HepG2 (cell line): ENCODE measurements at regions not wholly inside any gene's neighbourhood (a gene's known extent, or its start where the extent isn't known, plus 50 kb on each side); places are given as distances from the start of the nearest gene placed in this dataset.
"Not testable (repeated sequence)": the region's sequence is repeated elsewhere in the genome, so short reads cannot be mapped to it uniquely, and the experiment has no call there.

Source experiments
- ATAC-seq: fragments of 200-7000 bp; cut with Tn5 transposase; 3 replicates; pipeline ENCODE4 v1.9.1; 2020; ENCODE audit warnings: mild to moderate bottlenecking, moderate library complexity
- BruUV-seq: library from RNA; stranded (reverse); fragments of 400-500 nt; replicated peaks from 2 replicates; lab custom pipeline; 2021; lab: Mats Ljungman, UMichigan
- CTCF ChIA-PET: fragments of 300-600 bp; formaldehyde crosslinking; extraction: SDS; loops from one replicate; lab custom pipeline; 2021; ENCODE audit warnings: low total read pairs, inconsistent platforms, low intra/inter-chr PET ratio; lab: Yijun Ruan, JAX
- POLR2A ChIA-PET: fragments of 350-600 bp; sonication (Branson Sonifier 250); formaldehyde crosslinking; loops from one replicate; lab custom pipeline; 2020; ENCODE audit warnings: antibody characterized with exemption, inconsistent platforms; lab: Yijun Ruan, JAX
- DNase-seq: peaks from one replicate; pipeline ENCODE4 v3.0.0-alpha.2; 2015; ENCODE audit warnings: low spot score
- FAIRE-seq: peaks from 3 replicates; lab custom pipeline; 2011; peaks lifted over from hg19 to GRCh38; lab: Jason Lieb, UNC
- H2AFZ ChIP-seq: one replicate; pipeline ENCODE4 v1.6.1; 2011; ENCODE audit warnings: low read length, inconsistent platforms
- H3K27ac ChIP-seq: fragments of 300-600 bp; 3 replicates; pipeline ENCODE4 v1.8.0; 2011; ENCODE audit warnings: mixed run types, mild to moderate bottlenecking, mixed read lengths, low read length, inconsistent platforms; ENCODE audit not compliant: insufficient read depth; ENCODE audit errors: extremely low read length
- H3K27me3 ChIP-seq, 2 experiments: fragments of 200-600 bp in 1 of 2; 2 replicates in 1 of 2; 3 replicates in 1 of 2; pipeline versions ENCODE4 v1.6.0 to v1.8.0; 2011; ENCODE audit warnings: low read length in 2 of 2, mild to moderate bottlenecking in 2 of 2, moderate library complexity in 2 of 2, inconsistent platforms in 1 of 2; ENCODE audit not compliant: insufficient read depth in 2 of 2, control insufficient read depth in 1 of 2
- H3K36me3 ChIP-seq, 2 experiments: fragments of 200-600 bp in 1 of 2; replicated peaks in 1 of 2; 2 replicates in 1 of 2; 3 replicates in 1 of 2; pipeline versions ENCODE4 v1.5.1 to v1.8.0; 2011; ENCODE audit warnings: low read length in 2 of 2, inconsistent platforms in 1 of 2; ENCODE audit not compliant: insufficient read depth in 2 of 2, control insufficient read depth in 1 of 2
- H3K4me1 ChIP-seq: 2 replicates; pipeline ENCODE4 v1.5.1; 2012; ENCODE audit warnings: low read length, inconsistent platforms; ENCODE audit not compliant: insufficient read depth
- H3K4me2 ChIP-seq: 2 replicates; pipeline ENCODE4 v1.6.0; 2011; ENCODE audit warnings: low read depth, low read length, inconsistent platforms
- H3K4me3 ChIP-seq, 3 experiments: fragments of 200-600 bp in 1 of 3; sonication (generic), shearing (Covaris generic) in 1 of 3; replicated peaks in 1 of 3; 2 replicates each; pipeline ENCODE4 v1.5.1; 2011 to 2016; ENCODE audit warnings: low read length in 3 of 3, inconsistent platforms in 2 of 3, low read depth in 2 of 3, mild to moderate bottlenecking in 2 of 3, control low read depth in 1 of 3, mixed read lengths in 1 of 3; ENCODE audit not compliant: insufficient read depth in 1 of 3
- H3K79me2 ChIP-seq: one replicate; pipeline ENCODE4 v1.6.1; 2011; ENCODE audit warnings: low read length, inconsistent platforms; ENCODE audit not compliant: insufficient read depth
- H3K9ac ChIP-seq: 2 replicates; pipeline ENCODE4 v1.6.0; 2011; ENCODE audit warnings: mild to moderate bottlenecking, low read depth, low read length, inconsistent platforms; ENCODE audit not compliant: insufficient read depth
- H3K9me3 ChIP-seq: 2 replicates; pipeline ENCODE4 v1.5.1; 2012; ENCODE audit warnings: mild to moderate bottlenecking, low read length
- H4K20me1 ChIP-seq: 2 replicates; pipeline ENCODE4 v1.6.0; 2011; ENCODE audit warnings: inconsistent platforms, mild to moderate bottlenecking, low read length, moderate library complexity; ENCODE audit not compliant: insufficient read depth
- HDAC1 ChIP-seq: sonication (generic); formaldehyde crosslinking; IDR thresholded peaks from 2 replicates; pipeline ENCODE4 v1.5.1; 2020; ENCODE audit warnings: mild to moderate bottlenecking, missing genetic modification reagents
- HIVEP1 ChIP-seq: sonication (generic); formaldehyde crosslinking; IDR thresholded peaks from 2 replicates; pipeline ENCODE4 v1.4.0; 2020; ENCODE audit warnings: mild to moderate bottlenecking, missing genetic modification reagents
- HNRNPUL1 ChIP-seq: fragments of 200-400 bp; formaldehyde crosslinking; IDR thresholded peaks from 2 replicates; pipeline ENCODE4 v1.6.1; 2017; ENCODE audit warnings: low read depth, mild to moderate bottlenecking, low read length, moderate library complexity
- HOXA9 ChIP-seq: sonication (generic); formaldehyde crosslinking; IDR thresholded peaks from 2 replicates; pipeline ENCODE4 v1.8.1; 2022; ENCODE audit warnings: missing genetic modification reagents, mild to moderate bottlenecking, moderate library complexity, borderline replicate concordance
- TOPORS ChIP-seq: sonication (generic); formaldehyde crosslinking; IDR thresholded peaks from 2 replicates; pipeline ENCODE4 v1.8.0; 2023; ENCODE audit warnings: mild to moderate bottlenecking, missing genetic modification reagents
- ZNF160 ChIP-seq: sonication (generic); formaldehyde crosslinking; IDR thresholded peaks from 2 replicates; pipeline ENCODE4 v1.8.0; 2022; ENCODE audit warnings: mild to moderate bottlenecking, inconsistent platforms, missing genetic modification reagents
- ZNF619 ChIP-seq: sonication (generic); formaldehyde crosslinking; IDR thresholded peaks from 2 replicates; pipeline ENCODE4 v1.4.0; 2020; ENCODE audit warnings: mild to moderate bottlenecking, missing genetic modification reagents
- ZNF670 ChIP-seq: sonication (generic); formaldehyde crosslinking; IDR thresholded peaks from 2 replicates; pipeline ENCODE4 v1.8.0; 2022; ENCODE audit warnings: mild to moderate bottlenecking, missing genetic modification reagents, borderline replicate concordance
- ZSCAN9 ChIP-seq: IDR thresholded peaks from 2 replicates; pipeline ENCODE4 v1.6.1; 2016; ENCODE audit warnings: borderline replicate concordance
- WGBS: methylation state at CpG from one replicate; pipeline ENCODE4 v1.1.6; 2017; ENCODE audit warnings: low lambda C conversion rate; 5-methylcytosine and 5-hydroxymethylcytosine counted together
- in situ Hi-C: cut with HindIII; loops from 2 replicates; pipeline ENCODE4 v1.10.0; 2017; ENCODE audit warnings: low pct_unique_long_range_greater_than_20kb; ENCODE audit not compliant: extremely low pct_ligation_motif_present
- intact Hi-C: fragments of 100-400 bp; cut with micrococcal nuclease; formaldehyde crosslinking; loops from one replicate; pipeline ENCODE4 v1.10.0; 2022; ENCODE audit not compliant: unreplicated experiment
- TF ChIP-seq, protein P1 (sequence below): sonication (generic); formaldehyde crosslinking; IDR thresholded peaks from 2 replicates; pipeline ENCODE4 v1.5.0; 2020; ENCODE audit warnings: missing genetic modification reagents
- TF ChIP-seq, protein P2 (sequence below): sonication (generic); formaldehyde crosslinking; IDR thresholded peaks from 2 replicates; pipeline ENCODE4 v1.4.0; 2020; ENCODE audit warnings: missing genetic modification reagents
- TF ChIP-seq, protein P3 (sequence below): sonication (generic); formaldehyde crosslinking; IDR thresholded peaks from 2 replicates; pipeline ENCODE4 v1.5.1; 2020; ENCODE audit warnings: missing genetic modification reagents, mild to moderate bottlenecking, borderline replicate concordance
- TF ChIP-seq, protein P4 (sequence below): sonication (generic); formaldehyde crosslinking; IDR thresholded peaks from 2 replicates; pipeline ENCODE4 v1.5.0; 2020; ENCODE audit warnings: mild to moderate bottlenecking, low read depth, missing genetic modification reagents, borderline replicate concordance

DNA sequence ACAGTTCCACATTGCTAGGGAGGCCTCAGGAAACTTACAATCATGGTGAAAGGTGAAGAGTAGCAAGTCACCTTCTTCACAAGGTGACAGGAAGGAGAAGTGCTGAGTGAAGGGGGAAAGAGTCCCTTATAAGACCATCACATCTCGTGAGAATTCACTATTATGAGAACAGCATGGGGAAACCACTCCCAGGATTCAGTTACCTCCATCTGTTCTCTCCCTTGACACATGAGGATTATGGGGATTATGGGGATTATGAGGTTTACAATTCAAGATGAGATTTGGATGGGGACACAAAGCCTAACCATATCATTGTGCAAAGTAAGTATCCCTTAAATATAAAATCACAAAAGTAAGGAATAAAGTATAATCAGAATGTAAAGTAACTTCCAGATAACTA lies 375.9 kb upstream of the NAALADL2 start:
- TF ChIP-seq, protein P1, sequence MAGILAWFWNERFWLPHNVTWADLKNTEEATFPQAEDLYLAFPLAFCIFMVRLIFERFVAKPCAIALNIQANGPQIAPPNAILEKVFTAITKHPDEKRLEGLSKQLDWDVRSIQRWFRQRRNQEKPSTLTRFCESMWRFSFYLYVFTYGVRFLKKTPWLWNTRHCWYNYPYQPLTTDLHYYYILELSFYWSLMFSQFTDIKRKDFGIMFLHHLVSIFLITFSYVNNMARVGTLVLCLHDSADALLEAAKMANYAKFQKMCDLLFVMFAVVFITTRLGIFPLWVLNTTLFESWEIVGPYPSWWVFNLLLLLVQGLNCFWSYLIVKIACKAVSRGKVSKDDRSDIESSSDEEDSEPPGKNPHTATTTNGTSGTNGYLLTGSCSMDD (CRISPR knock-in tag): no peak
- TF ChIP-seq, protein P2, sequence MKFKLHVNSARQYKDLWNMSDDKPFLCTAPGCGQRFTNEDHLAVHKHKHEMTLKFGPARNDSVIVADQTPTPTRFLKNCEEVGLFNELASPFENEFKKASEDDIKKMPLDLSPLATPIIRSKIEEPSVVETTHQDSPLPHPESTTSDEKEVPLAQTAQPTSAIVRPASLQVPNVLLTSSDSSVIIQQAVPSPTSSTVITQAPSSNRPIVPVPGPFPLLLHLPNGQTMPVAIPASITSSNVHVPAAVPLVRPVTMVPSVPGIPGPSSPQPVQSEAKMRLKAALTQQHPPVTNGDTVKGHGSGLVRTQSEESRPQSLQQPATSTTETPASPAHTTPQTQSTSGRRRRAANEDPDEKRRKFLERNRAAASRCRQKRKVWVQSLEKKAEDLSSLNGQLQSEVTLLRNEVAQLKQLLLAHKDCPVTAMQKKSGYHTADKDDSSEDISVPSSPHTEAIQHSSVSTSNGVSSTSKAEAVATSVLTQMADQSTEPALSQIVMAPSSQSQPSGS: no peak
- TF ChIP-seq, protein P3, sequence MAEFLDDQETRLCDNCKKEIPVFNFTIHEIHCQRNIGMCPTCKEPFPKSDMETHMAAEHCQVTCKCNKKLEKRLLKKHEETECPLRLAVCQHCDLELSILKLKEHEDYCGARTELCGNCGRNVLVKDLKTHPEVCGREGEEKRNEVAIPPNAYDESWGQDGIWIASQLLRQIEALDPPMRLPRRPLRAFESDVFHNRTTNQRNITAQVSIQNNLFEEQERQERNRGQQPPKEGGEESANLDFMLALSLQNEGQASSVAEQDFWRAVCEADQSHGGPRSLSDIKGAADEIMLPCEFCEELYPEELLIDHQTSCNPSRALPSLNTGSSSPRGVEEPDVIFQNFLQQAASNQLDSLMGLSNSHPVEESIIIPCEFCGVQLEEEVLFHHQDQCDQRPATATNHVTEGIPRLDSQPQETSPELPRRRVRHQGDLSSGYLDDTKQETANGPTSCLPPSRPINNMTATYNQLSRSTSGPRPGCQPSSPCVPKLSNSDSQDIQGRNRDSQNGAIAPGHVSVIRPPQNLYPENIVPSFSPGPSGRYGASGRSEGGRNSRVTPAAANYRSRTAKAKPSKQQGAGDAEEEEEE: no peak
- TF ChIP-seq, protein P4, sequence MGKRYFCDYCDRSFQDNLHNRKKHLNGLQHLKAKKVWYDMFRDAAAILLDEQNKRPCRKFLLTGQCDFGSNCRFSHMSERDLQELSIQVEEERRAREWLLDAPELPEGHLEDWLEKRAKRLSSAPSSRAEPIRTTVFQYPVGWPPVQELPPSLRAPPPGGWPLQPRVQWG: no peak
- TF ChIP-seq ZNF670 (CRISPR knock-in tag) (no peak), ZNF619 (CRISPR knock-in tag) (no peak), HNRNPUL1 (no peak), HDAC1 (CRISPR knock-in tag) (no peak), HOXA9 (no peak), ZNF160 (no peak), TOPORS (no peak), HIVEP1 (CRISPR knock-in tag) (no peak), ZSCAN9 (CRISPR knock-in tag) (no peak)
- TF ChIP-seq, all 625 proteins: peak for 0
- WGBS: 0% methylated on average over 1 of the region's 1 CpG
- H3K4me1 ChIP-seq: no peaks in the 10 kb centered on the region

DNA sequence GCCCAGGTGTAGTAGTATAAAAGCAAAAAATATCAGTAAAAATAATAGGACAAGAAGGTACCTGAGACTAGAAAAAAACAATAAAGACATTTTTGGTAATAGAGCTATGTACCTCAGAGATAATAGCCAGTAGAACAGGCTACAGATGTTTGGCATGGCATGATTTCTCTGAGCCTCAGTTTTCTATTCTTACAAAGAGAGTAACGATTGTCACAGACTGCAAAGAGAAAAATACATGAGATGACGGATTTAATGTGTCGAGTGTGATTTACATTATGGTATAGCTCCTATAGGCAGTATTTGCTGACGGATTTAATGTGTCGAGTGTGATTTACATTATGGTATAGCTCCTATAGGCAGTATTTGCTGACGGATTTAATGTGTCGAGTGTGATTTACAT lies 375.3 kb upstream of the NAALADL2 start:
- H4K20me1 ChIP-seq, intact Hi-C loops, H2AFZ ChIP-seq, DNase-seq, H3K27ac ChIP-seq, H3K9ac ChIP-seq, CTCF ChIA-PET, H3K27me3 ChIP-seq, H3K9me3 ChIP-seq, POLR2A ChIA-PET, ATAC-seq, H3K36me3 ChIP-seq, BruUV-seq, H3K79me2 ChIP-seq, H3K4me3 ChIP-seq, FAIRE-seq, H3K4me1 ChIP-seq, H3K4me2 ChIP-seq, in situ Hi-C loops: not testable (repeated sequence)
- 8% methylated on average over 5 of the region's 7 CpGs for WGBS

More for the DNA sequence above, 375.9 kb upstream of the NAALADL2 start:
- intact Hi-C loops: no loop called here
- Histone ChIP-seq H3K79me2 (no peaks in the 10 kb centered on the region), H3K27me3 (no peaks in the 10 kb centered on the region), H3K36me3 (no peaks in the 10 kb centered on the region), H2AFZ (no peak overlapping the region), H3K4me3 (no peak overlapping the region), H3K4me2 (no peak overlapping the region), H3K27ac (no peak overlapping the region), H4K20me1 (no peaks in the 10 kb centered on the region), H3K9me3 (no peaks in the 10 kb centered on the region), H3K9ac (no peak overlapping the region)
- in situ Hi-C loops: no loop called here
- no TSS peak for BruUV-seq
- ATAC-seq (no peak), FAIRE-seq (no peak), DNase-seq (no peak)
- ChIA-PET CTCF (no interaction called here), POLR2A (no interaction called here)
